GM19240 (cell line): ENCODE measurements at regions not wholly inside any gene's neighbourhood (a gene's known extent, or its start where the extent isn't known, plus 50 kb on each side); places are given as distances from the start of the nearest gene placed in this dataset.
"Not testable (repeated sequence)": the region's sequence is repeated elsewhere in the genome, so short reads cannot be mapped to it uniquely, and the experiment has no call there.

Experiments
- DNase-seq: peaks from one replicate; pipeline ENCODE4 v3.0.0; 2011; ENCODE audit warnings: low spot score; ENCODE audit not compliant: insufficient read length

DNA sequence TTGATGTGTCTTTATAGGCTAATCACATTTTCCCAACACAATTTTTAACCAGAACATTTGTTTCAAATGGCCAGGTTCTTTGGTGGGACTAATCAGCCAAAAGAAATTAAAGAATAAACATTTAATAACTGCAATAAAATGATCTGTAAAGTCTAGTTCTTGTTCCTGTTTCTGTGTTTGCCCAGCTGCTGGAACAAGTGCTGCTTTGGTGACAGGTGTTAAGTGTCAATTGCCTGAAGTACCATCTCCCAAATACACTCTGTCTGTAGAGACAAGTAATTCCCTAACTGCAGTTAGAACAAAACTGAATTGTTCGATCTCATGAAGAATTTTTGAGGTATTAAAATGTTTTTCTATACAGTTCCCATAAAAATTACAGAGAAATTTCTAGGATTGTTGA, 402.3 kb upstream of the CHD1 start:
- DNase-seq: no peak

DNA sequence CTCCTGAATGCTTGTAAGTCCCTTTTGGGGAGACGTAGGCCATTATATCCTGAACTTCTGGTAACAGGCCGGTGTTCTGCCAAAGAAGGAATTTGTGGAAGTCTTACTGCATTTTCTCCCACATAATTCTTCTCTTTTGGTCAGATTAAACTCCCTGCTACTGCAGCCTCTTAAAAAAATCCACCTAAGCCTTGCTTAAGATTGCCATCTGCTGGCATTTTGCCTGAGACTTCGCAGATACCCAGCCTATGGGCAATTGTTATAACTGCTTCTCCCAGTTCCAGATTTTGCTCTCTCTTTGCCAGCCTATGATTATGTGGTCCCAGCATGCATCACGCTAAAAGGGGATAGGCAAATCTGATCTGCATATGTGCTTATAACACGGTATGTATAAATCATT, 391.6 kb upstream of the CHD1 start:
- DNase-seq: no peak

DNA sequence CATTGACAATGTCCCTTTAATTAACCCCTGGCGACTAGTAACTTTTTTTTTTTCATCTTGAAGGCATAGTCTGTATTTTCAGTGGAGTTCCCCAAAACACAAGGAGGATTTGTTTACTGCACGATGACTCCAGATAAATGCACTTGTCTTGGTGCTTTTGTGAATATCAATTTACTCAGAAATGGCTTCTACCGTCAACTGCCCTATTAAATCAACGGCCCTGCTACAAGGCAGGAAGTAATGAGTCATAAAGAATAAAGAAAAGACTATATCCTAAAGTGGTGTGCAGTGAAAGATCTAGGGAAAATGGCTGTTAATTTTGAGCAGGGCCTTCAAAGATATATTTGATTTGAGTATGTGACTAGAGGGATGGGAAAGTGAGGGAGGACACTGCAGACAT, 388.3 kb upstream of the CHD1 start:
- DNase-seq: no peak

DNA sequence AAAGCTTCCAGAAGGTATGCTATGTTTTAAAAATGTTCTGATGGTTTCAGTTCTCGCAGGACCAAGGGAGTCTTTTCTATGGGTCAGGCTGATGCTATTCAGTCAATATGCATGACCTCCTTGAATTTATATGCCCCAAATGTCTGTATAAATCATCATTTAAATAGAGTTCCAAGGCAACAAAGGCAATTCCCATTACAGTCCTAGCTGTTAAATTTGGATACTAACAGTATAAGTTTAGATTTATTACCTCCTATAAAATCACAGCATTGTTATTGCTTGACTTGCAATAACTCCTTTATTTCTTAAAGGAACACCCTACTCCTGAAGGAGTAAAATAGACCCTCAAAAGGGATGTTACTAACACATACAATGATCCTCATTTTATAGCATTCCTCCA, 387.7 kb upstream of the CHD1 start:
- DNase-seq: no peak

DNA sequence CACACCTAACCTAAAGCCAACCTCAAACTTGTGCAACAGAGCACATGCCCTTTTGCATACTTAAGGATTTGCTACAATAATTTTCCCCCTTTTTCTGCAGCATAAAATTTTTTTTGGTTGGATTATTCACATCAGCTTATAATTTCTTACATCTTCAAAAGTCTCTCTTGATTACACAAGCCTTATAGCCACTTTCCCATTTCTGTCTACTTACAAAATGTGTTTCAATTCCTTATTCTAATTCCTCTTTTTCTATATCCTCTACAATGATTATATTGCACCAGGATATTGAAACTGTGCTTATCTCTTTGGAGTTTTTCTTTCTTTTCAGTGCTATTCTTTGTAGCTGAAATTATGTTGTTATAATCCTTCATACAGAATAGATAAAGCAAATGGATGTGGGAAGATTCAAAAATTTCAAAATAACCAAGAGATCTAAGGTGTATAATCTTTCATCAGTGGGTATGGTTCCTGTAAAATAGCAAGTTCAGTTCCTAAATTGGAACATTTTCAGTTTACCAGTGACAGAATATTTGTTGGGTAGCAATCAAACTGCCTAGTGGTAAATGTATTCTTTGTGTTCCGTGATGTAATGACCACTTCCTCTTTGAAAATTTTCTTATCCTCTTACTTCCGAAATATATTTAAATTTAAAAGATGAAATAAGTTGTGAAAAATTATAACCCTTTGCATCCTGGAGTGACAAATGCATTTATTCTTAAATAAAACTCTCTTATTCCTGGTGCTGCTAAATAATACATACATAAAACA, 386.8 kb upstream of the CHD1 start:
- no peak for DNase-seq

DNA sequence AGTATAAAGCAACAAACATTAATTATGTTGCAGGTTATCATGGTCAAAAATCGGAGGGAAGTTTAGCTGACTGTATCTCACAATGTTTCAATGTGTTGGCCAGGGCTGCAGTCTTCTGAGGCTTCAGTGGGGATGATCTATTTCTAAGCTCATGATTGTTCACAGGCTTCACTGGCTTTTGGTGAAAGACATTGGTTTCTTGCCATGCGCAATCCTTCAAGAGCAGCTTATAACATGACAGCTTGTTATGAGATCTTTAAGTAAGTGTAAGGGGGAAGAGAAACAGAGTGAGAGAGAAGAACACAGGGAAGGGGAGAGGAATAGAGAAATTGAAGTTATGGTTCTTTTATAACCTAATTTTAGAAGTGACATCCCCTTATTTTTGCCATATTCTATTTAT, 385.9 kb upstream of the CHD1 start:
- DNase-seq: no peak

DNA sequence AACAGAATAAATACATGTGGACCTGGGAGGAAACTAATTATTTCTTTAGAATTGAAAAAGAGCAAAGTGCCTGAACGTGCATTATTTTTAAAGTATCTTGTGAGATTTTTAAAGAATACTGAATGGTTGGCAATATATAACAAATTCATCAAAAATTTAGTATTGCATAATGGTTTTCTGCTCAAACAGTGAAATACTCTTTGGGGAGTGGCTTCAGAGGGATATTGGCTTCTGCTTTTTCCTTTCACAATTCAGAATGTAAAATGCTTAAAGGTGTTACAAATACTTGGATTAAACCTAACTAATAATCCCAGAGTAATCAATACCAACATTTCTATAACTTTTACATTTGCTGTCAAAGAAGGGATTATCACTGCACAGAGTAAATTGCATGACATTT, 379.3 kb upstream of the CHD1 start:
- DNase-seq: no peak

DNA sequence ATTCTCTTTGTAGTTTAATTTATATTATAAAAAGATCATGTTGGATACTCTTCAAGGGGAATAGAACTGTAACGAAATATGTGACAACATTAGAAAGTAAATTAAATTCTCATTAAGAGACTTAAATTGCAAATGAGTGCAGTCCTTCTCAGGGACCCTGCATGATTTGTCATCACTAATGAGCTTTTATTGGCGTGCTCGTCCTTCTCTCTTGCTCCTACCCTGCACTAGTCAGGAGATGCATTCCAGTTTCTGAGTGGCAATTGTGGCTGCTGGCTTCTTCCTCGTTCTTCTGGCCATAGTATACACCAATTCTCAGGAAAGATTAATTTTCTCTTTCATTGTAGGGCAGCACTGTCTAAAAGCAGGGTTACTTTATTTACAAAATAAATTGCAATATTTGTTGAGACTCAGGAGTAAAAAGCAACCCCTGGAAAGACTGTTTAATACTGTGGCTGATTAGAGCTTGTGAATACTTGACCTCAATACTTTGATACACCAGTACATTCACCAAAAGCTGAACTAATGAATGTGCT, 376.3 kb upstream of the CHD1 start:
- DNase-seq: no peak

DNA sequence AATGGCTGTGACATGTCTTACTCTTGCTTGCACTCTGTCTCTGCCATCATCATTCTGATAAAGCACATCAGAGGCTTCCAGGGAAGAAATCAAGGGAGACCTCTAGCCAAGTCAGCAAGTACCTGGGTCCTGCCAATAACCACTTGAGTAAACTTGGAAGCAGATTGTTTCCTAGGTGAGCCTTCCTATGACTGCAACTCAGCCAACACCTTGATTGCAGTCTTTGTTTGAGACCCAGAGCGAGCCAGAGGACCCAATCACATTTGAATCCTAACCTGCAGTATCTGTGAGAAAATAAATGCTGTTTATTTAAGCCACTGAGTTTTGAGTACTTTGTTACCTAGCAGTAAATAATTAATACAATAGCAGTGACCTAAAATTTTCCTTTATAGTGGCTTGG, 356.8 kb upstream of the CHD1 start:
- no peak for DNase-seq

DNA sequence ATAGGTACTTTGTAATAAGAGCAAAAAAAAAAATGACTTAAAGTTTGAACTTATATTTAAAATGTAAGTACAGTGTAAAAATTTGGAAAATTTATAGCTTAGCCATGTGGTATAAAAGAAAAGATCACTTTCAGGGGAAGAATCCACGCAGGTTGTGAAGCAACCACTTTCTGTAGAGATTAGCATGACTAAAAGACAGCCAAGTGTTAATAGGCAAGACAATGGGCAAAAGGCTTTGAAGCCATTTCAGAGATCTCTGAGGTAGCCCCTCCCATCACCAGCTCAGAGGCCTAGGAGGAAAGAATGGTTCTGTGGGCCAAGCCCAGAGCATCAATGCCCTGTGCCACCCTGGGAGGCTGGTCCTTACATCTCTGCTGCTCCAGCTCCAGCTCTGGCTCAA, 346.3 kb upstream of the CHD1 start:
- no peak for DNase-seq

DNA sequence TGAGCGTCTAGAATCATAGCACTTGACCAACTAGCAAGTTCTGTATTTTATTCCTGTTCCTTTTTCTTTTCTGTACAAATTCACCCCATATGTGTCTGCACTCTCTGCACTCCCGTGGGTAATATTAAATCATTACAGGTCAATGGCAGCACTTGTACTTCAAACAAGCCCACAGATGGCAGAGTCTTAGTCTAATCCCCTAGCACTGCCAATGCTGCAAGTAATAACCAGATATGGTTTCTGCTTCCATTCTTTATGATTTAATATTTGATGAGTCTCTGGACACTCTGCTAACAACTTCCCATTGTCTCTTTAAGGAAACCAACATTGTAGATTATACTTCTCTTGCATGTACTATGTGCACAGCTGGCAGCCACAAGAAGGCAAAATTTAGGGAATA, 343.8 kb upstream of the CHD1 start:
- DNase-seq: no peak

DNA sequence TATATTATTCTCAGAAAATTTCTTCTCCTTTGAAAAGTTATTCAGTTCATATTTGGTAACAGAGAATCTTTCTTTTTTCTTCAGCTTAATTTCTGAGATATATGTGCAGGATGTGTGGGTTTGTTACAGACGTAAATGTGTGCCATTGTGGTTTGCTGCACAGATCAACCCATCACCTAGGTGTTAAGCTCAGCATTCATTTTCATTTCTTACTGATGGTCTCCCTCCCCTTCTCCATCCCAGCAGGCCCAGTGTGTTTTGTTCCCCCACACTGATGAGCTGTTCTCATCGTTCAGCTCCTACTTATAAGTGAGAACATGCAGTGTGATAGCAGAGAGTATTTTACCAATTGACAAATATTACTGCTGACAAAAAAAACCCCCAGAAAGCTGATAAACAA, 330.0 kb upstream of the CHD1 start:
- no peak for DNase-seq

DNA sequence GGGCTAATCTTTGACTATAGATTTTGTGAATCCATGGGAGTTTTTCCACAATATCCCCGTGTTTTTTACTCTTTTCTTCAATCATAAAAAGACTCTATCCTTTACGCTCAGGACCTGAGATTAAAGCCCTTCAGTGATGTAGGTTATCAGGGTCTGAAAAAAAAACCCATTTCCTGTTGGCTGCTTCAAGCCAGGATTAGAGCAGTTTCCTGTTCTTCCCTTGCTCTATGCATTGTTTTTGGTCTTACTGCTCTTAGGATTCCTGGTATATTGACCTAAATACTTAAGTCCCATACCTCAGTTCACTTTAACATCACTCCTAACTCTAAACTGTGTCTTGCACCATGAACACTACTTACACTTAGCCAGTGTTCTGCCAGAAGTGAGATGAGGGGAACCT, 319.3 kb upstream of the CHD1 start:
- DNase-seq: no peak

DNA sequence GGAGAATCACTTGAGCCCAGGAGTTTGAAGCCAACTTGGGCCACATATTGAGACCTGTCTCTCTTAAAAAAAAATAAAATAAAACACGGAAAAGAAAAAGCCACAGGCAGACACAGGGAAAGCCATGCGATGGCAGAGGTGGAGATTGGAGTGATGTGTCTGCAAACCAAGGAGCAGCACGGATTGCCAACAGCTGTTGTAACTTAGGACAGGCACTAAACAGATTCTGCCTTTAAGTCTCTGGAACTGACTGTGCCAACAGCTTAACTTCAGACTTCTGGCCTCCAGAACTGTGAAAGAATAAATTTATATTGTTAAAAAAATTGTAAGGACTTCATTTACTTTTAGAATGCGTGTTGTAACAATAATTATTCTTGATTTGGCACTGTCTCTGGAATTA, 318.5 kb upstream of the CHD1 start:
- no peak for DNase-seq

DNA sequence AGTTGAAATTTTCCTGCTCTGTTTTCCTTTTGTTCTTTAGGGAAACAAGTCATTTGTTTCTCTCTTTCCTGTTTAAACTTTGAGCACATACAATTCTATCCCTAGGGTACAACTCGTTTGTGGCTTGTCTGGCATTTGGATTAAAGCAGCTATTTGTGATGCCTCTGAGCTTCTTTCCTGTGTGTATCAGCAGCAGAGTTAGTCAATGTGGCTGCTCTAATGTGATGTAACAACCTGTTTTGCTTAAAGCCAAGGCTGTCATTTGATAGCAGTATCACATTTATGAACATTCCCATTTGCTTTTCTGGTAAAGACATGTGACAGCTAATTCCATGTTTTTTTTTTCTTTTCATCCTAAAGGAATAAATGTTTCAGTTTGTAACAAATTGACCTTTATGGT, 314.3 kb upstream of the CHD1 start:
- no peak for DNase-seq

DNA sequence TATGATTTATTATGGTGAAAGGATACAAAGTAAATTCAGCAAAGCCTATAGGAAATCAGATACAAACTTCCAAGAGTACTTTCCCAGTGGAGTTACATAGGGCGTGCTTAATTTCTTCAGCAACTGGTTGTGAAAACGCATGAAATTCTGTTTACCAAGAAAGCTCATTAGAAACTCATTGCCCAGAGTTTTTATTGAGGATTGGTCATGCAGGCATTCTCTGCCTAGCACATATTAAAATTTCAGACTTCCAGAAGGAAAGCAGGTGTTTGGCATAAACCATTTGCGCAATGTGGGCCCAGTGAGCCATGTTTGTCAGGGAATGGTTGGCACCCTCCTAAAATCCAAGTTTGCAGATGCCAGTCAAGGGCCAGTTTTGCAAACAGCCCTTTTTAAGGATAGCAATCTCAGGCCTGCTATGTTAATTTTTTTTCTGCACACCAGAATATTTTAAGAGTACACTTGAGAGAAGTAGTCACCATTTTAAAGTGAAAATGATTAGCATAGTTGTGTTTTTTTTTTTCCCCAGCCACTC, 311.1 kb upstream of the CHD1 start:
- DNase-seq: no peak

DNA sequence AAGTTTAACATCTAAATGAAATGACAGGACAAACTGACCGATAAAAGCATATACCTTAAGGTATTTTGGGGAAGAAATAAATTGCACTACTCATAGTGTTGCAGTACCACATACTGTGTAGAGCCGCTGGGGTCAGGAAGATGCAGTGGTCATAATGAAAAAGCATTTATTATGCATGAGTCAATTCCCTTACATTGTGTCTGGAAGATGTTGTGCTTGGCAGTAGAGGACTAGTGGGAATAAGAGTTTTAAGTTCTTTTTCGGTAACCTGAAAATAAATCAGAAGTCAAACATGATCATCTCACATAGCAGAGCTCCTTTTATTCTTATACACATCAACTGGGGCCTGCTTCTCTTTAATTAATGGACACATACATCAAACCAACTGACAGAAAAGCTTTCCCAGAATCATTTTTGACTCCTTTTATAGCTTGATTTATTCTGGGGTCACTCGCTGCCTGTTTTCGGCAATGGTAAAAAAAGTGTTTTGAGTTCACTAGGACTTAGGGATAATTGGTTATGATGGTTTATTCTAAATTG, 262.5 kb upstream of the CHD1 start:
- no peak for DNase-seq

DNA sequence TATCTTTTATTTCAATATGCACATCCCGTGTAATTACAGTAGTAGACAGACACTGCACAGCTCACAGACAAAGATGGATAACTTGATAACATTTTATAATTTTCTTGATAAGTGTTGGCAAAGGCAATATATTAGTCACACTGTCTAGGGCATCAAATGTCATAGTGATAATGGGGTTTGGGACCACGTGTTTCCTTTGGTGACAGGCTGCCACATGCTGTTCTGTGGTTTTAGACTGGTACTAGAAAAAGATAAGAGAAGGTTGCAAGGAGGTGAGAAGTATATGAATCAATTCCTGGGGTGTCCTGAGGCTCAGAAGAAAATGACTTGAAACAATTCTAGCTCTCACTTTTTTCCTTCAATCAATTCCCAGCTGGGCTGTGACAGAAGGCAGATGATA, 258.8 kb upstream of the CHD1 start:
- no peak for DNase-seq

DNA sequence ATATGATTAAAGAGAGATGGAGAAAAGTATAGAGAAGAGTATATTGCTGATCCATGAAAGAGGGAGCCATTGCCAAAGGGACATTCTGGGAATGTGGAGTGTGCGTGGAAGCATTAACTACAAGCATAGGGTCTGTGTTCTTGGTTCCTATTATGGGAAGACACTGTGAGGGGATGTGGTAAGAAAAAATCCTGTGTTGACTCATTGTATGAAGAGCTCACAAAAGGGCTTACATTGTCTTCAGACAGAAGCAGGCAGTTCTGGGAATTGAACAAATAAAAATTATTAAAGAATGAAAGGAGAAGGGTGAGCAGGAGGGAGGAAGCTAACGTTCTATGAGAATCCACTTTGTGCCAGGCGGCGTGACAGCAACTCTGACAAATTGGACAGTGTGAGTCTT, 250.4 kb upstream of the CHD1 start:
- no peak for DNase-seq

DNA sequence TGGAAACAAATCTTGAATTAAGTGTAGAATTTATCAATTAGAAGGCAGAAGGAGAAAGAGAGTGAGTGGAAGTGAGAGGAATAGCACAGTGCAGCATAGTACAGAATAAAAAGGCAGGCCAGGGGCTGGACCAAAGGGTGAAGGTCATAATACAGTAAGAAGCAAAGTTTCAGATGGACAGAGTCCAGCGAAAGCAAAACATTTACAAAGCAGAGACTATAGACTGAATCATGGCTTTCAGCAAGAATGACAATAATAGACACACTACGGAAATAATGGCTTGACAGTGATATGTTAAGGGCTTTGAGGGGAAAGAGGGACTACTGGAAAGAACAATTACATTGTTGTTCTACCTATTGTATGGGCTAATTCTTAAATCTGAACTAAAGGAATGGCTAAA, 249.0 kb upstream of the CHD1 start:
- DNase-seq: no peak

DNA sequence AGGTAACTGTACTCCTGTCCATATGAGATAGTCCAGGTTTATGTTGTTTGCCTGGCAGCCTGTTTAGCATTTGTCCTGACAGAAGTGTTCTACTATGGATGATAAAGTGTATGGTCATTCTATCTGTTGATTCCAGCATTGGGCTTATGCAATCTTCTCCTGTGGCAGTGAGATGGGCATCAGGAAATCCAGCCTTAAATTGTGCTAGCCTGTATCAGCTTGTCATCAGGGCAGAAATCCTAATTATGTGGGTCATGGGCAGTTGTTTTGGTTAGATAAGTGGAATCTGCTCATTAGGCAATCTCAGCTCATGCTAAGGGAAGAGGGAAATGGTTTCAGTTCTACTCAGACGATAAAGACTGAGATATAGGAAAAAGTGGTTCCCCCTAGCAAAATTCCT, 247.4 kb upstream of the CHD1 start:
- no peak for DNase-seq

DNA sequence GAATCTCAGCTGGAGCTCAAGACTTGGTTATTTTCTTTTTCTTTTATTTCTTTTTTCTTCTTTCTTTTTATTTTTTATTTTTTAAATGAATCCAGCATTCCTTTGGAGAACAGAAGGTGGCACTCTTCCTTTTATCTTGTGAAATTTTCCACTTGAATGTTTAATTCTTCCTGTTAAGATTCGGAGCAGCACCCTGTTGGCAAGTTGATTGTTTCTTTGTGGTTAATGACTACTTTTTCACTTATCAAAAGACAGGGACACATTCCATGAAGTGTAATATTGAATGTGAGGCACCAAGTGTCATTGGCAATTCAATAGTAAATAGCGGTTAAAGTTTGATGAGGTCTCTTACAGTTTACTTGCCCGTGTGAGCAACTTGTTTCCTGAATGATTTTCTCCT, 240.5 kb upstream of the CHD1 start:
- DNase-seq: no peak

DNA sequence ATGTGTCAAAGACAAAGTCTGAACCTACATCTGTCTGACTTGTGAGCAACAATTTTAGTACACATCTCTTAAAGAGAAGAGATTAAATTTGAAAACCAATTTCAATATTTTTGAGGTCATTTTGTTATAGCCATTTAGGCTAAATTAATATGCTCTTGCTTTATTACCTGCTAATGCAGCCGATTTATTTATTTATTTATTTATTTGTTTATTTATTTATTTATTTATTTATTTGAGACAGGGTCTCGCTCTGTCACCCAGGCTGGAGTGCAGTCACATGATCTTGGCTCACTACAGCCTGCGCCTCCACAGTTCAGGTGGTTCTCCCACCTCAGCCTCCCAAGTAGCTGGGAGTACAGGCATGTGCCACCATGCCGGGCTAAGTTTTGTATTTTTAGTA, 232.7 kb upstream of the CHD1 start:
- DNase-seq: not testable (repeated sequence)
